ENCODE measurements at regions not wholly inside any gene's neighbourhood (a gene's known extent, or its start where the extent isn't known, plus 50 kb on each side); places are given as distances from the start of the nearest gene placed in this dataset.
"Not testable (repeated sequence)": the region's sequence is repeated elsewhere in the genome, so short reads cannot be mapped to it uniquely, and the experiment has no call there.

DNA sequence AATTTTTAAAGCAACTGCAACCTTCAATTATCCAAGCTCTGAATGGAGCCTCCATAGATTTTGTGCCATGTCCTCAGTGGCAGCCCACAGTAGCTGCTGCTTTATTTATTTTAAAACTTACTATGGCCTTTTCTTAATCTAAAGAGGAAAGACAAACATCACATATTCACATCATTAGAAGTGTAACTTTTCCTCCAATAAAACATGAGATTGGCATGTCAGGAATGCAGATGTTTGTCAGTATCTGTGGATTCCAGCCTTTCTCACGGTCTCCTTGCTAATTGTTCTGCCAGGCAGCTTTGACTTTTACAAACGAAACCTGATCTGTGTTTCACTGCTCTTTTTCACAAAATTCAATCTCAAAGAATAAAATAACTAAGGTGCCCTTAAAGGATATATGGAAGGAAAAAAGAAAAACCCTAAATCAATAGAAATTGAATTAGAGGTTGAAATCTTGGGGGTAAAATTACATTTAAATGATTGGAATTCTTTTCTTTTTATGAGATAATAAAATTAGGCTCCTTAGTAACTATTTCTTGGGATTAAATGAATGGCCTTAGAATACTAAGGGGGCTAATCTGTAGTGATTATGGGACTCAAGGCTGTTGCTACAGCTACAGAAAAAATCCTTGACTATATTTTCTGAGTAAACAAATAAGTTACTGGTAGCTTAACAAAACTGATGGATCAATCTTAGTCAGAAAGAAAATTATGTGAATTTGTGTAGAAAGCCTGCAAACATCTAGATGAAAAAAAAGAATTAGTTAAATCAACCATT is 151.3 kb downstream of the RTL9 start:
- Histone ChIP-seq H3K4me3 (no peak overlapping the region), H3K27ac (no peak overlapping the region)

DNA sequence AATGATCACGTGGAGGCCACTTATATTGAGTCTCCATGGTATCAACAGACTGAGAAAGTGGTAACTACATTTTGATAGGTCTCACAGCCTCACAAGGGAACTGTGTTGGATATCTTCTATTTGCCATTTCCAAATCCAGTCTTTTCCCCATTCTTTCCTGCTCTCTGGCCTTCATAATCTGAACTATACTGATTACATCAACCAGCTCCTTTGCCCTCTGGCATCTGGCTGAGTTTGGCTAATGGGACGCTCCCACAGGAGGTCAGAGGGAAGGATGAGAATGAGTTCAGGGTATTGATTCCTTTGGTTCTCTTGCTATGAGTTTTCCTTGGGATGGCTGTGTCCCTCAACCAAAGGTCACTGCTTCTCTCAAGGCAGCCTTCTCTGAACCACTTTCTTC is 152.6 kb downstream of the RTL9 start:
- H3K27ac ChIP-seq: no peak overlapping the region

DNA sequence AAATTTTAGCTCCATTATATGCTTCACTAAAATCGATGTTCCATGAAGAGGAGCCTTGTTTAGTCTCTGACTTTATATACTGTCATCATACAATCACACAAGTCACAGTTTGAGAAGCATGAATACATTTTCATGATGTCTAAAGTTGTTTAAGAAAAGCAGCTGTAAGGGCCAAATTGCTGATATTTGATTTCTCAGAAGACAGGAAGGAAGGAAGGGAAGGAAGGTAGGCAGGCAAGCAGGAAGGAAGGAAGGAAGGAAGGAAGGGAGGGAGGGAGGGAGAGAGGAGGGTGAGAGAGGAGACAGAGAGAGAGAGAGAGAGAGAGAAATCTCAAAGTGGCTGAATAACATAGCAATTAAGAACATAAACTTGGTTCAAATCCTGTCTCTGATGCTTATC is 153.7 kb downstream of the RTL9 start:
- H3K27ac ChIP-seq: no peak overlapping the region
- no peak overlapping the region for H3K4me3 ChIP-seq

More for the DNA sequence above, 152.6 kb downstream of the RTL9 start:
- no peak overlapping the region for H3K4me3 ChIP-seq

DNA sequence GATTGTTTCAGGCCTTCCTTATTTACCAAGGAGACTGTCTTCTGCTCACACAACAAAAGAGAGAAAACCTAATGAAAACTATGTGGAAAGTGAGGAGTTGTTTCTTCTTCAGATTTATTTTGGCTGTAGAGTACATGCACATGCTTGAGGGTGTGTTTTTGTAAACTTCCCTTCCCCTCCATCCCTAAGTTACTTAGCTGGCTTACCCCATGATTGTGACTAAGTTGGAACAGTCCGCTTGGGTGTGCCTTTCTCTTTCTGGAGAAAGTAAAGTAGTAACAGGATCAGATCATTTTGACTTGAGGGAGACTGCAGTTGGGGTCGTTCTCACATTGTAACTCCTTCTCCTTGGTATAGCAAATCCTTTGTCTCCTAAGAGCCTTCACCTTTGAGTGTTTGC is 155.9 kb downstream of the RTL9 start:
- no peak overlapping the region for H3K27ac ChIP-seq

DNA sequence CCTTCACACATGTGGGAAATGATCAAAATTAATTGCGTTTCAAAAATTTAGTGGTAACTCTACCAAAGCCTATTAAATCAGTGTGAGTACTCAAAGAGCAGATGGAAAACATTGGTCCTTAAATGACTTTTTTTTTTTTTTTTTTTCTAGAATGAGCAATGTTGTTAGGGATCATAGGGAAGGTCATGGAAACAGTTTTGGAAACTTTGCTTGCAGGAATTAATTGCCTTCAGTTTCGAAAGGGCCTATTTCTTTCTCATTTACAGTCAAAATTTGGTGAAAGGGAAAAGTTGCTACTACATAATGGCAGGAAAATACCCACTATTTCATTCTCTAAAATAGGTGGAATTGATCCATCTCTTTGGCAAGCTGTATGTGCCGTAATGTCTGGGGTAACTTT is 160.9 kb downstream of the RTL9 start:
- H3K27ac ChIP-seq: no peak overlapping the region
- H3K4me3 ChIP-seq: no peak overlapping the region

More for the DNA sequence above, 155.9 kb downstream of the RTL9 start:
- H3K4me3 ChIP-seq: no peak overlapping the region

DNA sequence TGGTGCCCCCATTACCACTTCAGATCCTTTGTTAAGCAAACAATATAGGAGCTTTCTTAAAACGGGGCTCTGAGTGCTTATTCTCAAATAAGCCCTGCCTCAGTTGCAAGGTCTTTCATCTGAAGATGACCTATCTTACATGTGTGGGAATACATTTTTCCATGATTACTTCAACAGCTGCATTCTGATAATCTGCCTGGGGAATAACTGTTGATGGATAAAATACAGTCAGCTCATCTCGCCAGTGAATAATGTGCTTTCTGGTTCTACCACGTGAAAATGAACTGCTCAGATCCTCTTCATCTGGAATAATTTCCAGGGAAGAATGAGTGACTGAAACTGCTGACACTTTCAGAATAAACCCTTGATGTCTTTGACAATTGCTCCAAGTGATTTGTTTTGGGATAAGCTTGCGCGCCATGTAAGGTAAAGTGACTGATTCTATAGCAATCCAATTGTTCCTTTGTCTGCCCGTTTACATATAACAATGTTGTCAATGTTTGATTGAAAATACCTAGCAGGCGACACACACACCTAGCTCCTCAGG is 161.3 kb downstream of the RTL9 start:
- Histone ChIP-seq H3K4me3 (no peak overlapping the region), H3K27ac (no peak overlapping the region)

DNA sequence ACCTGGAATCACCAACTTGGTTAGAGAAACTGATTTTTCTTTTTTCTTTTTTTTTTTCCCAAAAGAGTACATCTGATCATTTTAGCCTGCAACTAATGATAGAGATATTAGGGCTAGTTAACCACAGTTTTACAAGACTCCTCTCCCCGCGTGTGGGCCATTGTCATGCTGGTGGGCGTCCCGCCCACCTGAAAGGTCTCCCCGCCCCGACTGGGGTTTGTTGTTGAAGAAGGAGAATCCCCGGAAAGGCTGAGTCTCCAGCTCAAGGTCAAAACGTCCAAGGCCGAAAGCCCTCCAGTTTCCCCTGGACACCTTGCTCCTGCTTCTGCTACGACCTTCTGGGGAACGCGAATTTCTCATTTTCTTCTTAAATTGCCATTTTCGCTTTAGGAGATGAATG is 162.0 kb downstream of the RTL9 start:
- not testable (repeated sequence) for H3K27ac ChIP-seq, H3K4me3 ChIP-seq

DNA sequence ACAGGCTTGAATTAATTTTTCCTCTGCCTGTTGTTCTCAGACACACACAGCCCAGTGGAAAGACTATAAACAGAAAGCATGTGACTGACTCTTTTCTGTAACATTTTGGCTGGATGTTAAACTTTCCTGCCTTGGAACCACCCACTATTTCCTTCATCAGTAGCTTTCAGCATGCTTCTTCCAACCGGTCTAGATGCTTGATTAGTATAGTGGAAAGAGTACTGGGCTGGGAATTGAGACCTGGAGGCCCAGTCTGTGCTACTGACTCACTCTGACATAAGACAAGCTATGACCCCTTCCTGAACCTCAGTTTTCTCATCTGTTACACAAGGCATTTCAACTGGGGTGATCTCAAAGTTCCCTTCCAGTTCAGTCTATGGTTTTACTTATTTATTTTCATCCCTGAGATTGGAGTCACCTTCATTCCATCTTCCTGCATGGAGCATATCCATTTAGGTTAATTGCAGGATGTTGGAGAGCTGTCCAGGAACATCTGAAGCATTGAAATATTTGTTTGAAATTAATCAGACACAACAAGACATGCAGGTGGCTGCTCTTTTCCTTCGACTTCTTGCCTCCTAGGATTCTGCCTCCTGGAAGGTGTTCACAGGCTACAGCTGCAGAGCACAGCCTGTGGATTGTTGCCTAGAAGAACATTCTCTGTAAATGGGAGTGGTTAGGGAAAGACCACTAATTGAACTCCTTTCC is 173.4 kb downstream of the RTL9 start:
- Histone ChIP-seq H3K27ac (peak overlapping the region in 1 of 21 experiments; percentile 49), H3K4me3 (no peak overlapping the region)

DNA sequence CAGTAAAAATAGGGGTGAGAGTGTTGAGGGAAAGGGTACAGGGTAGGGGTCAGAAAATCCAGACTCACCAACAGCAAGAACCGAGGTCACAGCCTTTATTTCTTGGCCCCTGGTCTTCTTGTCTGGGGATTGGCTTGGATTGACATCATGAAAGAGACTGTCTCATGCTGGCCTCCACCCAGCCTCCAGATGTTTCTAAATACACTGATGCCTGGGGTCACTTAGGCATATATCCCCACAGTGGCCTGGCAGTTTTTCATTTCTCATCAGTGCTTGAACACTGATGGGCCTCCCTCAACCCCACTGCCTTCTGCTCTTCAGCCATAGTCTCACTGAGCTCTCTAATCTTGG is 173.9 kb downstream of the RTL9 start:
- peak overlapping the region in 1 of 21 experiments; percentile 49 for H3K27ac ChIP-seq

DNA sequence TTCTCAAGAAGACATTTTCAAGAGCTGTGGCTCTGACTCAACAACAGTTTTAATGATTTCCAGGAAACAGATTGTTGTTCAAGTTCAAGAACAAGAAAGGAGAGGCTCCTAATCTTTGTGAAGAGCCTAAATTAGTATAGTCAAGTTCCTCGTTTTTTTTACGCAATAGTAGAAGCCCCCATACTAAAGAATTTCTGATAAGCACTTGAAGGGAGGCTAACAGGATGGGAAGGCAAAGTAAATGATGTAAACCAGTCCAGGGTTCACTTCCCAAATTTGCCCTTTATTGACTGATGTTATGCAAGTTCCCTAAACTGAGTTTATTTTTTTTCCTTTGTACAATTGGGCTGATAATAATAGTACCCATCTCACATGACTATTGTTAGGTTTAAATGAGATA is 178.2 kb downstream of the RTL9 start:
- Histone ChIP-seq H3K27ac (no peak overlapping the region), H3K4me3 (no peak overlapping the region)

More for the DNA sequence above, 173.9 kb downstream of the RTL9 start:
- no peak overlapping the region for H3K4me3 ChIP-seq

DNA sequence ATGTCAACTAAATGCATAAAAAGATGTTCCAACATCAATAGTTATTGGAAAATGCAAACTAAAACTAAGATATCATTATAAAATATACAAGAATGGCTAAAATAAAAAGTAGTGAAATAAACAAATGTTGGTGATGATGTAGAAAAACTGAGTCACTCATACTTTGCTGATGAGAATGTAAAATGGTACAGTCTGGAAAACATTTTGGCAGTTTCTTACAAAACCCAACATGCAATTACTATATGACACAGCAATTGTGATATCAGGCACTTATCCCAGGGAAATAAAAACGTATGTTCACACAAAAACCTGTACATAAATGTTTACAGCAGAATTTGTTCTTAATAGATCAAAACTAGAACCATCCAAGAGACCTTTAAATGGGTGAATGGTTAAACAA is 182.6 kb downstream of the RTL9 start:
- Histone ChIP-seq H3K27ac (no peak overlapping the region), H3K4me3 (no peak overlapping the region)

DNA sequence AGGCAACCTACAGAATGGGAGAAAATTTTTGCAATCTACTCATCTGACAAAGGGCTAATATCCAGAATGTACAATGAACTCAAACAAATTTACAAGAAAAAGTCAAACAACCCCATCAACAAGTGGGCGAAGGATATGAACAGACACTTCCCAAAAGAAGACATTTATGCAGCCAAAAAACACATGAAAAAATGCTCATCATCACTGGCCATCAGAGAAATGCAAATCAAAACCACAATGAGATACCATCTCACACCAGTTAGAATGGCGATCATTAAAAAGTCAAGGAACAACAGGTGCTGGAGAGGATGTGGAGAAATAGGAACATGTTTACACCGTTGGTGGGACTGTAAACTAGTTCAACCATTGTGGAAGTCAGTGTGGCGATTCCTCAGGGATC is 192.2 kb downstream of the RTL9 start:
- H3K4me3 ChIP-seq, H3K27ac ChIP-seq: not testable (repeated sequence)

DNA sequence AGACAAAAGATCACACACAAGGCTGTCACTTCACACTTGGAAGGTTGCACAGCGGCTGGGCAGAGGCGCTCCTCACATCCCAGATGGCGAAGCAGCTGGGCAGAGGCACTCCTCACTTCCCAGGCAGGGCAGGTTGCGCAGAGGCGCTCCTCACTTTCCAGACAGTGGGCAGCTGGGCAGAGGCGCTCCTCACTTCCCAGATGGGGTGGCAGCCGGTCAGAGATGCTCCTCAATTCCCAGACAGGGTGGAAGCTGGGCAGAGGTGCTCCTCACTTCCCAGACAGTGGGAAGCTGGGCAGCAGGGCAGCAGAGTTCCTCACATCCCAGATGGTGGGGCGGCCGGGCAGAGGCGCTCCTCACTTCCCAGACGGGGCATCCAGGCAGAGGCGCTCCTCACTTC is 199.2 kb downstream of the RTL9 start:
- H3K4me3 ChIP-seq: no peak overlapping the region
- H3K27ac ChIP-seq: no peak overlapping the region

DNA sequence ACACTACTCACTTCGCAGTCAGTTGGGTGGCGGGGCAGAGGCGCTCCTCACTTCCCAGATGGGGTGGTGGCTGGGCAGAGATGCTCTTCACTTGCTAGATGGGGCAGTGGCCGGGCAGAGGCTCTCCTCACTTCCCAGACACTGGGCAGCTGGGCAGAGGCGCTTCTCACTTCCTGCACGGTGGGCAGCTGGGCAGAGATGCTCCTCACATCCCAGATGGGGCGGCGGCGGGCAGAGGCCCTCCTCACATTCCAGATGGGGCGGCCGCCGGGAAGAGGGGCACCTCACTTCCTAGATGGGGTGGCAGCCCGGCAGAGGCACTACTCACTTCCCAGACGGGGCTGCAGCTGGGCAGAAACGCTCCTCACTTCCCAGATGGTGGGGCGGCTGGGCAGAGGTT is 199.8 kb downstream of the RTL9 start:
- Histone ChIP-seq H3K27ac (no peak overlapping the region), H3K4me3 (no peak overlapping the region)

DNA sequence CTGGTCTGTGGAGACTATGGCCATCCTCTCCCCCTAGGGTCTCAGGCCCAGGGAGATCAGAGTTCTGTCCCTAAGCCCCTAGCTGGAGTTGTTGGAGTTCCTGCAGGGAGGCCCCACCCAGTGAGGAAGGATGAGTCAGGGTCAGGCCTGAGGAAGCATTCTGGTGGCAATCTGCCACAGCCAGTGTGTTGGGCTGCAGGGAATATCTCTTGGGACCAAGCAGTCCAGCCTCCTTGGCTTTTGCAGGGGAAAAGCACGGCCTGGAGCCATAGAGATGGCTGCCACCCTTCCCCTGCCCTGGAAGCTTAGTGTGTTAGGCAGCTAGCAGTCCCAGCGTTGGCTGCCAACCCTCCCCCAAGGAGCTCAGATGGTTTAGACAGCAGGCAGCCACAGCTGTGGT is 202.4 kb downstream of the RTL9 start:
- H3K27ac ChIP-seq: no peak overlapping the region
- H3K4me3 ChIP-seq: no peak overlapping the region

DNA sequence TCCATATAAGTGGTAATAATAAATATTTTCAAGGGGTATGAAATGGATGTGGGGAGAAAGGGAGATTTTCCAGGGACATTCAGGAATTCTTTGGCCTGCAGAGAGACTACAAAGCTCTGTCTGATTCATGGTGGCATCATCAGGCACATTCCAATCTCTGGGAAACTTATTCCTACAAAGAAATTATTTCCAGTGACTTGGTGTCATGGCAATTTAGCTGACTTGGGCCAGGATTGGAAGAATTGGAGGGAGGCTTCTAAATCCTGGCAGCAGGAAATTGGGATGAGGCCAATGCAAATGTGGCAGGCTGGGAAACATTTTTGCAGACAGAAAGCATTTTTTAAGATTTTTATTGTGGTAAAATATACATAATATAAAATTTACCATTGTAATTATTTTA is 204.6 kb downstream of the RTL9 start:
- Histone ChIP-seq H3K27ac (no peak overlapping the region), H3K4me3 (no peak overlapping the region)

DNA sequence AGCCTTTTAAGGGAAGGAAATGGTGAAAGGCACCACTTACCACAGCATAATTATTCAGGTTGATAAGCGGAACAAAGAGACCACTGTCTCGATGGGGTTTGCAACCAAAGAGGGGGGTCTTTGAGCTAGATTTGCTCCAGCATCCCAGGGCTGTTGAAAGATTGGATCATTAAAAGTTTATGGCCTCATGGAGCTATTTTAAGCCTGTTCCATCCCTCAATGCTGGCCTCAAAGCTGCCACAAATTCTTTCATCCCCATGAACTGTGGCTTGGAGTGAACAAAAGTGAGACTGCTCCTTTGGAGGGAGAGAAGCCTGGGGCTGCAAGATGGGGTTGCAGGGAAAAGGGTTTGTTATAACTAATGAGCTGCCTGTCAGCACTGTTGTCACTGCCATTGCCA is 209.8 kb downstream of the RTL9 start:
- no peak overlapping the region for H3K27ac ChIP-seq
- no peak overlapping the region for H3K4me3 ChIP-seq

DNA sequence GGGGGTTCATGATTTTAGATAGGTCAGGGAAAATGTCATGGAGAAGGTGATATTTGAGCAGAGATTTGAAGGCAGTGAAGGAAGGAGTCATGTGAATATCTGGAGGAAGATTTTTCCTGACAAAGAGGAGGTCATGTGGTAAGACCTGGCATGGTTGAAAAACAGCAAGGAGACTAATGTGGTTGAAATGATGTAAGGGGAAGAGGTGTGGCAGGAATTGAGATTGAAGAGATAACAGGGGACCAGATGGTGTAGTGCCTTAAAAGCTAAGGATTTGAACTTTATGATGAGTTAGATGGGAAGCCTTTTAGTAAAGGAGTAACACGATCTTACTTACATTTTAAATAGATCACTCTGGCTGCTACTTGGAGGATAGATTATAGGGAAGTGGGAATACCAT is 210.9 kb downstream of the RTL9 start:
- no peak overlapping the region for H3K4me3 ChIP-seq
- no peak overlapping the region for H3K27ac ChIP-seq

DNA sequence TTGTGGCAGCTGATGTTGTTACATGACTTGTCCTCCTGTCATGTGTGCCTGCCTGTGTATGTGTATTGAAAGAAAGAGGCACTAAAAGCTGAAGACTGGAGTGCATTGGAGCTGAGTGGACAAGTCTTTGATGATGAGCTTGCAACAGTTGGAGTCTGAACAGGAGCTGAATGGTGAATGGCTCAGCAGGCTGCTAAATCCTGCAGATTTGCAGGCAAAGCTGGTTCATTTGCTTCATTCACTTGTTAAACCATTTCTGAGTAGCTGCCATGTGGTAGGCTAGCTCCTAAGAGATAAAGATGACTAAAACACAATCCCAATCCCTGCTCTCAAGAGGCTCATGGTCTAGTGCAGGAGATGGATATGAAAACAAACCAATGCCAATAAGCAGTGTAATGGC is 217.3 kb downstream of the CHRDL1 start:
- no peak overlapping the region for H3K4me3 ChIP-seq
- H3K27ac ChIP-seq: no peak overlapping the region

DNA sequence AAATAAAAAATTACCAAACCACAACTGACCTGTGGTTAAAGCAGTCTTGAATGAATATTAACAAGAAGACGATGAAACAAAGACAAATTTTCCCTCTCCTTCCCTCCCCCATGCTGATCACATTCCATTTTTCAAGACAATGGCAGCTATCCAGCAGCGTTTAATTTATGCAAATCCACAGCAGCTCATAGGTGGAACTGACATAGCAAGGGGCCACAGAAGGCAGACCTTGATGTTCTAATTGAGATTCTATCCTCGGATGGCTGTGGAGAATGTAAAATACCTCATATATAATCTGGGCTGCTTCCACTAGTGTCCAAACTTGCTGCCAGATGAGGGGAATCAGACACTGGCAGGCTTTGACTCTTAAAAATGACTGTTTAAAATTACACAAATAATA is 211.5 kb downstream of the CHRDL1 start:
- H3K4me3 ChIP-seq: no peak overlapping the region
- H3K27ac ChIP-seq: no peak overlapping the region

DNA sequence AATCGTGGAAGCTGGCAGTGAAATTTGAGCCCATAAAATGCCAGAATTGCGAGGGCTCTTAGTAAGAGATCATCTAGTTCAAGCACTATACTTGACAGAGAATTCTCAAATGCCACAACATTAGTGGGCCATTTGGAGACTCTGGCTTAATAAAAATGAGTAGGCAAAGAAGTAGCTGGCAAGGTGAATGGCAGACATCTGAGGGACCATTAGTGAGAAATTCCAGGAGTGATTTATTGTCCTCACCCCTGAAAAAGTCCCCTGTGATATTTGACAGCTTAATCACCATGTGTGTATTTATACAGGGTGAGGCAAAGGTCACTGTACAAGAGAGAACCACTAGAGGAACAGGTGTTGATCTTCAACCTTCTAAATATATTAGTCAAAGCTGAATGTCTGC is 207.5 kb downstream of the CHRDL1 start:
- Histone ChIP-seq H3K4me3 (no peak overlapping the region), H3K27ac (no peak overlapping the region)
